ENCODE measurements at regions not wholly inside any gene's neighbourhood (a gene's known extent, or its start where the extent isn't known, plus 50 kb on each side); places are given as distances from the start of the nearest gene placed in this dataset.

DNA sequence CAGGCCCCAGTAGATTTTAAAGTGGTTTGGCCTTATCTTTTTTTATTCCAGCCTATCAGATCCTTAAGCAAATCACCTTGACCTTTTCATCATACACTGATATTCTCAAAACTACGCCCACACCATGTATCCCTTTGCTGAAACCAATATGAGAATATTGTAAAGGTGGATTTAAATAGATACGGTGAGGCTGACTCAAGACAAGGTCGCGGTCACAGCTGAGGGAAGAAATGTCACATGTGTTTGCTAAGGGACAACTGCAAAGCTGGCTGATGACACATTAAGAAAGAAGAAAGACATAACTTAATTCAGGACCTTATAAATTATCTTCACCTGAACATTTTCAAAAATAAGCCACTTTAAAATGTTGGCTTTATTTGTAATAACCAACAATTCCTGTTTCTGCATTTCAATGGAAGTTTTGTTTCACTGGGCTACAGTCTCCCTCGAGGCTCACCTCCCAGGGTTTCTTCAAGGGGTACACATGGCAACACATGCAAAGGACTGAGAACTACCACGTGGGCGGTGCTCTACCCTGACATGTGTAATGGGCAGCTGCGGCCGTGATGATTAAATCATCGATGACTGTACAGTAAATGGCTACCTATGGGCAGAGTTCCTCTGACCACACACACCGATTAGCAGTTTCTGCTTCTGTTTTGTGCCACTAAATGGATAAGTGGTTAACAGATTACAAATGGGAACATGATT, 189.5 kb downstream of the SIPA1L2 start:
- TF ChIP-seq, protein P1, sequence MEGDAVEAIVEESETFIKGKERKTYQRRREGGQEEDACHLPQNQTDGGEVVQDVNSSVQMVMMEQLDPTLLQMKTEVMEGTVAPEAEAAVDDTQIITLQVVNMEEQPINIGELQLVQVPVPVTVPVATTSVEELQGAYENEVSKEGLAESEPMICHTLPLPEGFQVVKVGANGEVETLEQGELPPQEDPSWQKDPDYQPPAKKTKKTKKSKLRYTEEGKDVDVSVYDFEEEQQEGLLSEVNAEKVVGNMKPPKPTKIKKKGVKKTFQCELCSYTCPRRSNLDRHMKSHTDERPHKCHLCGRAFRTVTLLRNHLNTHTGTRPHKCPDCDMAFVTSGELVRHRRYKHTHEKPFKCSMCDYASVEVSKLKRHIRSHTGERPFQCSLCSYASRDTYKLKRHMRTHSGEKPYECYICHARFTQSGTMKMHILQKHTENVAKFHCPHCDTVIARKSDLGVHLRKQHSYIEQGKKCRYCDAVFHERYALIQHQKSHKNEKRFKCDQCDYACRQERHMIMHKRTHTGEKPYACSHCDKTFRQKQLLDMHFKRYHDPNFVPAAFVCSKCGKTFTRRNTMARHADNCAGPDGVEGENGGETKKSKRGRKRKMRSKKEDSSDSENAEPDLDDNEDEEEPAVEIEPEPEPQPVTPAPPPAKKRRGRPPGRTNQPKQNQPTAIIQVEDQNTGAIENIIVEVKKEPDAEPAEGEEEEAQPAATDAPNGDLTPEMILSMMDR (IDR thresholded peaks at IDR 0.05; ENCODE audit: insufficient read depth, low read depth, low read length) = no peak
- no peak for DNase-seq (ENCODE audit: low read depth)
- no peak overlapping the region for H3K4me3 ChIP-seq (ENCODE audit: low read depth, low read length)

DNA sequence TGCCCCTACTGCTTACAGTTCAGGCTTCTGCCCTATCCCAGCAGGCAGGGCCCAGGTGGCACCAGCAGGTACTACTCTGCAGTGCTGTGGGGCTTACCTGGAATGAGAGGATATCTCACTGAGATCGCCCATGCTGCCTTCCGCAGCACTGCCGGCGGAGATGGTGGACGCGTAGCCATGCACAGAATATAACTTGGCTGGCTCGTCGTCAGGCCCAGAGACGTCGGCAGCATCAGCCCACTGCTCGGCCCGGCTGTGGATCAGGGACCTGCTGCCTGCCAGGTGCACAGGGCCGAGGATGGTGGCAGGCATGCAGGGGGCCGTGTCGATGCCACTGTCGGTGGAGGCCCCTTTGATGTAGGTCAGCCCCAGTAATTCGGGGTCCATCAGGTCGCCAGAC, 190.9 kb downstream of the SIPA1L2 start:
- DNase-seq (ENCODE audit: low read depth) = no peak
- no peak overlapping the region for H3K4me3 ChIP-seq (ENCODE audit: low read depth, low read length)
- TF ChIP-seq, protein P1 (IDR thresholded peaks at IDR 0.05; ENCODE audit: insufficient read depth, low read depth, low read length) = no peak

DNA sequence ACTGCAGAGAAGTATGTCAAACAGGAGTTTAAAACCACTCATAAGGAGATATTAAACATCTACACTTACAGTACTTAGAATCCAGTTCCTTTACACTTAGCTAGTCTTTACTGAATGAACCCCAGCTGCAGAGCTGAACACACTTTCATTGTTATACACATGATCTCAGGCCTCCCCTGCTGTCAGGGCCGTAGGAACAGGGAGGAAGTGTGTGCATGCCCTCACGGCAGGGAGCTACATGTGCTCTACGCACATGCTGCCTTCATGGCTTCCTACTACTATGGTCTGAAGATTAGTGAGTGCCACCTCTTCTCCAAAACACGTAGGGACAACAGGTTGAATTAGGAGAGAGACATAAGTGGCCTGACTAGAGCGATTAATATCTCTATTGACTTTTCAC, 191.5 kb downstream of the SIPA1L2 start:
- DNase-seq (ENCODE audit: low read depth) = no peak
- H3K4me3 ChIP-seq (ENCODE audit: low read depth, low read length) = no peak overlapping the region
- TF ChIP-seq, protein P1 (IDR thresholded peaks at IDR 0.05; ENCODE audit: insufficient read depth, low read depth, low read length) = no peak

DNA sequence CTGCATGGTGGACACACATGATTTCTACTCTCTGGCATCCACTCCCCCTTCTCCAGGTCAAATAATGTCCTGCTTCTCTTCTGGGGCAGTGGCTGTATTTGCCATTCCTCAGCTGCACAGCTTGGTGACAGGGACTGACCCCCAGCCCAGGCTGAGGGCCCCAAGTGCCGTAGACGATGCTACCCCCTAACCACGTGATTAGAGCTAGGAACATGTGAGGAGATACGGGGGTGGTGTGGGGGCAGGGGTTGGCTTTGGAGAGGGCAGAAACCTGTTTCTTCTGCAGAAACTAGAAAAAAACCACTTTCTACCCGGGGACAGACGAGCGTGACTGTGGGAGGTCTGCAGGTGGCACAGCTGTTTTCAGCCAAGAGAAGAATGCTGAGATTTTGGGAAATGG, 192.4 kb downstream of the SIPA1L2 start:
- H3K4me3 ChIP-seq (ENCODE audit: low read depth, low read length) = no peak overlapping the region
- no peak for DNase-seq (ENCODE audit: low read depth)
- TF ChIP-seq, protein P1 (IDR thresholded peaks at IDR 0.05; ENCODE audit: insufficient read depth, low read depth, low read length) = no peak

DNA sequence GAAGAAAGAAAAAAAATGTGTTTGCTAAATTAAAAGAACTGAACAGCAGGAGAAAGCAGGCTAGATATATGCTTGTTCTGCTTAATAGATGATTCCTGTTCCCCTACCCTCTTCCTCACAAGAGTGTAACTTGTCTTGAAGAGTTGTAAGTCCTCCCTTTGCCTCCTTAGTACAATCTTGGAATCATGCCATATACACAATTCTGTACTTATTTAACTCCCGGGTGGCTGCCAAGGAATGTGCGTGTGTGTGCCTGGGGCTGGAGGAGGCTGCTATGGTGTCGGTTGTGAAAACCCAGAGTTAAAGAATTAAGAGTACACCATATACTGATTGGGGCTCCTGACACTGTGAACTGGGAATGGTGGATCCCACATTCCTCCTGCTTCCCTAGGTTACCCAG, 194.2 kb downstream of the SIPA1L2 start:
- DNase-seq (ENCODE audit: low read depth) = peak; percentile 64
- H3K4me3 ChIP-seq (ENCODE audit: low read depth, low read length) = no peak overlapping the region
- TF ChIP-seq, protein P1 (IDR thresholded peaks at IDR 0.05; ENCODE audit: insufficient read depth, low read depth, low read length) = no peak

DNA sequence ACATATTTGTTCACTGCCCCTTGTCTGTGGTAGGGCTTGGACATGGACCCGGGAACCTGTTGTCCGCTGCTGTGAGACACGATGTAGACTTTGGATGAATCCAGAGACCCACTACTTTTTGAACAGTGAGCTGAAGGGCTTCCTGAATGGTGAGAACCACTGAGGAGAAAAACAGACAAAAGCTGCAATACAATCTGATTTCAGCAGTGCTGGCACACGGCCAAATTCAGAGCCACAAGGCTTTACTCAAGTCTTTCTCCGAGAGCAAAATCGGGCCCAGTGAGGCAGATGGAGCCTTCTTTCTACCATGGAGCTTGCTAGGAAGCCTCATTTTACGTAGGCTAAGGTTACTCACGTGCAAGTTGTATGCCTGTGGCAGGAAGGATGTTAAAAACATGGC, 197.6 kb downstream of the SIPA1L2 start:
- H3K4me3 ChIP-seq (ENCODE audit: low read depth, low read length) = no peak overlapping the region
- no peak for DNase-seq (ENCODE audit: low read depth)
- TF ChIP-seq, protein P1 (IDR thresholded peaks at IDR 0.05; ENCODE audit: insufficient read depth, low read depth, low read length) = no peak

DNA sequence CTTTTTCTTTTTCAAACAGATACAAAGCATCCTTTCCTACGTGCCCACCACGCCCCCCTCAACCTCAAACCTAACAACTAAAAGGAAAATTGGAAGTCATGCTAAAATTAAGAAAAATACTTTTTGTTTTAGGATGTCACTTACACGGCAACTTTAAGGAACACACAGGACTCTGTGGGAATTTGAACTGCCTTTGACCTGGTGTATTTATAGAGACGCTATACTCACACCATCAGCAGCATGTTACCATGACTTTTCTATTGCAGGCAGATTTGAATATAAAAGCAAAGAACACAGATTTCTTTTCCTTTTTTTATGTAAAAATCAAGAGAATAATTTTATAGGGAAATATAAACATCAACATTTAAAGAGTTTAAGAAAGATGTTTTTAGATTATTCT, 198.2 kb downstream of the SIPA1L2 start:
- H3K4me3 ChIP-seq (ENCODE audit: low read depth, low read length) = no peak overlapping the region
- no peak for DNase-seq (ENCODE audit: low read depth)
- TF ChIP-seq, protein P1 (IDR thresholded peaks at IDR 0.05; ENCODE audit: insufficient read depth, low read depth, low read length) = no peak
